ENCODE measurements at regions not wholly inside any gene's neighbourhood (a gene's known extent, or its start where the extent isn't known, plus 50 kb on each side); places are given as distances from the start of the nearest gene placed in this dataset.

- TF ChIP-seq CTCF (IDR thresholded peaks at IDR 0.05; ENCODE audit: low read depth, low read length, missing input control) (no peak), ATF3 (IDR thresholded peaks at IDR 0.05) (no peak), TAF1 (conservative IDR thresholded peaks at IDR 0.05) (no peak), YY1 (IDR thresholded peaks at IDR 0.05) (no peak), RAD21 (IDR thresholded peaks at IDR 0.05) (no peak), GABPA (IDR thresholded peaks at IDR 0.05 in 1 of 2, conservative IDR thresholded peaks at IDR 0.05 in 1 of 2) (no peak), REST (IDR thresholded peaks at IDR 0.05) (no peak), EGR1 (IDR thresholded peaks at IDR 0.05; ENCODE audit: low read depth in 2 of 2) (no peak), JUND (IDR thresholded peaks at IDR 0.05) (no peak), SP1 (IDR thresholded peaks at IDR 0.05) (no peak), FOXA1 (IDR thresholded peaks at IDR 0.05) (no peak)
Measured at GRCh38 chr3:174505266-174505665, 353.9 kb upstream of the NAALADL2 start.
